HepG2 (cell line): ENCODE measurements at regions not wholly inside any gene's neighbourhood (a gene's known extent, or its start where the extent isn't known, plus 50 kb on each side); places are given as distances from the start of the nearest gene placed in this dataset.

Source experiments
- ASH2L ChIP-seq: fragments of 300-600, 200-600 bp; sonication (generic); IDR thresholded peaks from 2 replicates; pipeline ENCODE4 v1.7.0; 2017; ENCODE audit warnings: low read depth, mild to moderate bottlenecking, moderate library complexity, mixed read lengths, low read length; ENCODE audit not compliant: insufficient read length
- CBX1 ChIP-seq: IDR thresholded peaks from one replicate; pipeline ENCODE4 v1.6.1; 2016; ENCODE audit warnings: antibody characterized with exemption, low read depth
- CEBPB ChIP-seq: IDR thresholded peaks from 2 replicates; pipeline ENCODE4 v1.6.1; 2011; ENCODE audit warnings: low read depth, low read length, improper control_type of control experiment, borderline replicate concordance
- HMGXB3 ChIP-seq: sonication (generic); formaldehyde crosslinking; IDR thresholded peaks from 2 replicates; pipeline ENCODE4 v1.4.0; 2020; ENCODE audit warnings: missing genetic modification reagents, borderline replicate concordance
- NFAT5 ChIP-seq: sonication (generic); formaldehyde crosslinking; IDR thresholded peaks from 2 replicates; pipeline ENCODE4 v1.4.0; 2020; ENCODE audit warnings: missing genetic modification reagents
- ZBTB10 ChIP-seq: sonication (generic); formaldehyde crosslinking; IDR thresholded peaks from 2 replicates; pipeline ENCODE4 v1.4.0; 2020; ENCODE audit warnings: missing genetic modification reagents, borderline replicate concordance
- ZBTB2 ChIP-seq: sonication (generic); formaldehyde crosslinking; IDR thresholded peaks from 2 replicates; pipeline ENCODE4 v1.8.0; 2022; ENCODE audit warnings: low read depth, missing genetic modification reagents
- ZNF644 ChIP-seq: IDR thresholded peaks from 2 replicates; pipeline ENCODE4 v1.6.1; 2016; ENCODE audit warnings: low read depth
- ZSCAN31 ChIP-seq: sonication (generic); formaldehyde crosslinking; IDR thresholded peaks from 2 replicates; pipeline ENCODE4 v1.5.0; 2020; ENCODE audit warnings: low read depth, mild to moderate bottlenecking, missing genetic modification reagents

- TF ChIP-seq HMGXB3 (CRISPR knock-in tag) (no peak), ZNF644 (CRISPR knock-in tag) (no peak), ZSCAN31 (CRISPR knock-in tag) (no peak), ASH2L (no peak), ZBTB10 (CRISPR knock-in tag) (no peak), ZBTB2 (CRISPR knock-in tag) (no peak), NFAT5 (CRISPR knock-in tag) (no peak), CBX1 (no peak), CEBPB (no peak)
These were observed 725.3 kb downstream of the TUSC7 start (continued) for GRCh38 chr3:117434661-117435412.
